ENCODE measurements at regions not wholly inside any gene's neighbourhood (a gene's known extent, or its start where the extent isn't known, plus 50 kb on each side); places are given as distances from the start of the nearest gene placed in this dataset.
A peak's percentile ranks its signal among the peaks of the same experiment; 100 is the strongest.
"Not testable (repeated sequence)": the region's sequence is repeated elsewhere in the genome, so short reads cannot be mapped to it uniquely, and the experiment has no call there.

GRCh38 chr17:33870936-33871335 lies 384.1 kb upstream of the CCL2 start:
- Mint-ChIP-seq H3K27me3 (ENCODE audit: unreplicated experiment) (no peaks in the 10 kb centered on the region), H3K36me3 (ENCODE audit: unreplicated experiment) (no peaks in the 10 kb centered on the region), H3K27ac (ENCODE audit: unreplicated experiment) (no peak overlapping the region), H3K9me3 (ENCODE audit: unreplicated experiment) (peaks cover 6% of the 10 kb centered on the region), H3K4me1 (ENCODE audit: unreplicated experiment) (no peaks in the 10 kb centered on the region), H3K4me3 (ENCODE audit: unreplicated experiment) (no peak overlapping the region)
- TF ChIP-seq, protein P1, sequence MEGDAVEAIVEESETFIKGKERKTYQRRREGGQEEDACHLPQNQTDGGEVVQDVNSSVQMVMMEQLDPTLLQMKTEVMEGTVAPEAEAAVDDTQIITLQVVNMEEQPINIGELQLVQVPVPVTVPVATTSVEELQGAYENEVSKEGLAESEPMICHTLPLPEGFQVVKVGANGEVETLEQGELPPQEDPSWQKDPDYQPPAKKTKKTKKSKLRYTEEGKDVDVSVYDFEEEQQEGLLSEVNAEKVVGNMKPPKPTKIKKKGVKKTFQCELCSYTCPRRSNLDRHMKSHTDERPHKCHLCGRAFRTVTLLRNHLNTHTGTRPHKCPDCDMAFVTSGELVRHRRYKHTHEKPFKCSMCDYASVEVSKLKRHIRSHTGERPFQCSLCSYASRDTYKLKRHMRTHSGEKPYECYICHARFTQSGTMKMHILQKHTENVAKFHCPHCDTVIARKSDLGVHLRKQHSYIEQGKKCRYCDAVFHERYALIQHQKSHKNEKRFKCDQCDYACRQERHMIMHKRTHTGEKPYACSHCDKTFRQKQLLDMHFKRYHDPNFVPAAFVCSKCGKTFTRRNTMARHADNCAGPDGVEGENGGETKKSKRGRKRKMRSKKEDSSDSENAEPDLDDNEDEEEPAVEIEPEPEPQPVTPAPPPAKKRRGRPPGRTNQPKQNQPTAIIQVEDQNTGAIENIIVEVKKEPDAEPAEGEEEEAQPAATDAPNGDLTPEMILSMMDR (IDR thresholded peaks at IDR 0.05), result no peak
- peak; percentile 51 for DNase-seq (ENCODE audit: extremely low spot score, unreplicated experiment)

DNA sequence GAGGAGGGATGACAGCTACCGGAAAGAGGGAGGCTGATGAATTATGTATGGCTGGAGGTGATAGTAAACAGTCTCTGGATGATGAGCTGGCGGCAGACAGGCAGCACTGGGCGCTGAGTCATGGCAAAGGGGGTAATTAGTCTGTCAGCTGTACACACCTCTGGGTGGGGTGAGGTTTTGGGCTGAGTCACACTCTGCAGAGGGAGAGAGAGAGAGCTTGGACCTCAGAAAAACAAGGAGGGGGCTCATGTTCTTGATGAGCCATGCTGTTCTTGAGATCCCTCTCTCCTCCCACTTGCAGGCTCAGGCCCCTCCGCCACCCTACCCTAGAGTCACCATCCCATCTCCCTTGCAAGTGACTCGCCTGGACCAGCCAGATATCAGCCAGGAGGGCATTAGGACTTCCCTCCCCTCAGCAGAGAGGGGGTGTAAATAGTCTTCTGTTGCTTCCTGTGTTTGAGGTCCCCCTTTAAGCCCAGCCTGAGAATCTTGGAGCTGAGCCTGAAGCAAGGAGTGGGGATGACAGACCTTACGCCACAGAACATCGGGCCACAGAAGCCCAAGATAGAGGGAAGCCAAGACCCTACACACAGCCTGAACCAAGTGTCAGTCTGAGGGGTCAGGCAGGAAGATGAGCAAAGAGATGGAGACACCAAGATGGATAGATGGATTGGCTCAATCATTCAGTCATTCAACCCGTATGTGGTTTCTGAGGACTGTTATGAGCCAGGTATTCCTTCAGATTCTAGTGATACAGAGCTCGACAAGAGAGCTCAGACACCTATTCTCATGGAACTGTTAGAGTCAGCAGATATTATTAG lies 383.2 kb upstream of the CCL2 start:
- DNase-seq (ENCODE audit: extremely low spot score, unreplicated experiment), result no peak
- no peaks in the 10 kb centered on the region for H3K4me1 Mint-ChIP-seq (ENCODE audit: unreplicated experiment)
- TF ChIP-seq, protein P1 (IDR thresholded peaks at IDR 0.05), result no peak
- no peaks in the 10 kb centered on the region for H3K36me3 Mint-ChIP-seq (ENCODE audit: unreplicated experiment)
- no peak overlapping the region for H3K4me3 Mint-ChIP-seq (ENCODE audit: unreplicated experiment)
- no peaks in the 10 kb centered on the region for H3K27me3 Mint-ChIP-seq (ENCODE audit: unreplicated experiment)
- H3K27ac Mint-ChIP-seq (ENCODE audit: unreplicated experiment), result no peak overlapping the region
- peaks cover 6% of the 10 kb centered on the region for H3K9me3 Mint-ChIP-seq (ENCODE audit: unreplicated experiment)

DNA sequence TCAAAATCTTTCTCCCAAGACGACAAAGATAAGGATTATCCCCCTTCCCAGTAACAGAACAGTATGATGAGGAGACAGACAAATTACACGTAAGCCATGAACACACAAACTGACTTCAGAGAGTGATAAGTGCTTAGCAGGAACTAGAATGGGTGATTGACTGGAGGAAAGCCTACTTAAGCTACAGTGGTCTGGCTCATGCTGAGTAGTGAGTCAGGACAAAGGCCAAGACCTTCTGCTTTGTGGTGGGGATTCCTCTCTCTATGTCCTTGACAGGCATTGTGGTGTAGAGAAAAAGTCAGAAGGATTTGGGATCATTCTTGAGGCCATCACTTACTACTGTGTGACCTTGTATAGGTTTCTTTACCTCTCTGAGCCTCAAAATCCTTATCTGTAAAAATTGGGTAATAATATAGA lies 381.9 kb upstream of the CCL2 start:
- Mint-ChIP-seq H3K4me3 (ENCODE audit: unreplicated experiment) (no peak overlapping the region), H3K36me3 (ENCODE audit: unreplicated experiment) (no peaks in the 10 kb centered on the region), H3K9me3 (ENCODE audit: unreplicated experiment) (peaks cover 3% of the 10 kb centered on the region), H3K27me3 (ENCODE audit: unreplicated experiment) (no peaks in the 10 kb centered on the region), H3K27ac (ENCODE audit: unreplicated experiment) (no peak overlapping the region), H3K4me1 (ENCODE audit: unreplicated experiment) (no peaks in the 10 kb centered on the region)
- no peak for DNase-seq (ENCODE audit: extremely low spot score, unreplicated experiment)
- TF ChIP-seq, protein P1 (IDR thresholded peaks at IDR 0.05), result no peak

DNA sequence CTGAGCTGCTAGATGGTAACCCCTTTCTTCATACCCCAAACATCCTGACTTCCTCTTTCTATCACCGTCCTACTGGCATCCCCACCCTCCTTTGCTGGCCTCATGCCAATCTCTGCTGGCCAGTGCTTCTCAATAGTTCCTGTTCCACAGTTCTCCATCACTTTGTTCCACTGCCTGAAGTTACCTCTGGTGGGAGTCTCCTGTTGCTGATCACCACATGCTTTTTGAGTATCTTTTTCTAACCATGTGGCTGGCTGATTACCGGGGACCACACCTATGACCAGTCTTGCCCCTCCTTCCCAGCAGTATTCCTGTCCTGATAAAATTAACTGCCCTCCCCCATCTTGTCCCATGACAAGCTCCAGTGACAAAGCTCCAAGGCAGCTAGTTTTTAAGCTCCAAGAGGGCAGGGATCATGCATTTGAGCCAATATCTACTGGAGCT lies 380.4 kb upstream of the CCL2 start:
- no peaks in the 10 kb centered on the region for H3K27me3 Mint-ChIP-seq (ENCODE audit: unreplicated experiment)
- DNase-seq (ENCODE audit: extremely low spot score, unreplicated experiment), result no peak
- no peaks in the 10 kb centered on the region for H3K36me3 Mint-ChIP-seq (ENCODE audit: unreplicated experiment)
- TF ChIP-seq, protein P1 (IDR thresholded peaks at IDR 0.05), result no peak
- H3K9me3 Mint-ChIP-seq (ENCODE audit: unreplicated experiment), result peaks cover 7% of the 10 kb centered on the region
- no peak overlapping the region for H3K4me3 Mint-ChIP-seq (ENCODE audit: unreplicated experiment)
- no peak overlapping the region for H3K27ac Mint-ChIP-seq (ENCODE audit: unreplicated experiment)
- H3K4me1 Mint-ChIP-seq (ENCODE audit: unreplicated experiment), result no peaks in the 10 kb centered on the region

DNA sequence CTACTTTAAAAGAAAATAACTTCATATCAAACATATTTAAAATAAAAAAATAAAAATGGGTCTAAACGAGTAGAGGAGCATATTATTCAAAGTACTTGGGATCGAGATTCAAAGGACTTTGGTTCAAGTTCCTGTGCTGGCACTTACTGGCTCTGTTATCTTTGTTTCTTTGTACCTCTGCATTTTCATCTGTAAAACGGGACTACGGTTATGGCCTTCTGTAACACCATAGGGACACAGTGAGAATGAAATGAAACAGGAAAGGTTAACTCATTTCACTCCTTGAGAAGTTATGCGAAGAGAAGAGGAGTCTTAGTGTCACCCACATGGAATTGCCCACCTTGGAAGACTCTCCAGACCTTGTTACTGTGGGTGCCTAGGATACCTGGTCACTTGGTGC lies 379.1 kb upstream of the CCL2 start:
- Mint-ChIP-seq H3K27ac (ENCODE audit: unreplicated experiment) (no peak overlapping the region), H3K9me3 (ENCODE audit: unreplicated experiment) (peaks cover 13% of the 10 kb centered on the region), H3K36me3 (ENCODE audit: unreplicated experiment) (no peaks in the 10 kb centered on the region), H3K4me3 (ENCODE audit: unreplicated experiment) (no peak overlapping the region), H3K4me1 (ENCODE audit: unreplicated experiment) (no peaks in the 10 kb centered on the region), H3K27me3 (ENCODE audit: unreplicated experiment) (no peaks in the 10 kb centered on the region)
- DNase-seq (ENCODE audit: extremely low spot score, unreplicated experiment), result no peak
- TF ChIP-seq, protein P1 (IDR thresholded peaks at IDR 0.05), result no peak

DNA sequence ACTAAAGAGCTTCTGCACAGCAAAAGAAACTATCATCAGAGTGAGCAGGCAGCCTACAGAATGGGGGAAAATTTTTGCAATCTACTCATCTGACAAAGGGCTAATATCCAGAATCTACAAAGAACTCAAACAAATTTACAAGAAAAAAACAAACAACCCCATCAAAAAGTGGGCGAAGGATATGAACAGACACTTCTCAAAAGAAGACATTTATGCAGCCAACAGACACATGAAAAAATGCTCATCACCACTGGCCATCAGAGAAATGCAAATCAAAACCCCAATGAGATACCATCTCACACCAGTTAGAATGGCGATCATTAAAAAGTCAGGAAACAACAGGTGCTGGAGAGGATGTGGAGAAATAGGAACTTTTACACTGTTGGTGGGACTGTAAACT lies 372.8 kb upstream of the CCL2 start:
- DNase-seq (ENCODE audit: extremely low spot score, unreplicated experiment), result not testable (repeated sequence)

GRCh38 chr17:33882677-33883076 lies 372.4 kb upstream of the CCL2 start:
- not testable (repeated sequence) for H3K27ac Mint-ChIP-seq (ENCODE audit: unreplicated experiment); H3K36me3 Mint-ChIP-seq (ENCODE audit: unreplicated experiment); H3K4me3 Mint-ChIP-seq (ENCODE audit: unreplicated experiment); H3K27me3 Mint-ChIP-seq (ENCODE audit: unreplicated experiment); H3K4me1 Mint-ChIP-seq (ENCODE audit: unreplicated experiment); DNase-seq (ENCODE audit: extremely low spot score, unreplicated experiment)
- peaks cover 30% of the 10 kb centered on the region for H3K9me3 Mint-ChIP-seq (ENCODE audit: unreplicated experiment)

More for the DNA sequence above, 372.8 kb upstream of the CCL2 start:
- not testable (repeated sequence) for H3K36me3 Mint-ChIP-seq (ENCODE audit: unreplicated experiment); H3K4me1 Mint-ChIP-seq (ENCODE audit: unreplicated experiment); H3K4me3 Mint-ChIP-seq (ENCODE audit: unreplicated experiment); H3K27ac Mint-ChIP-seq (ENCODE audit: unreplicated experiment); H3K27me3 Mint-ChIP-seq (ENCODE audit: unreplicated experiment)
- peaks cover 26% of the 10 kb centered on the region for H3K9me3 Mint-ChIP-seq (ENCODE audit: unreplicated experiment)

Data from osteocyte (in vitro differentiated cells).